ENCODE measurements at regions not wholly inside any gene's neighbourhood (a gene's known extent, or its start where the extent isn't known, plus 50 kb on each side); places are given as distances from the start of the nearest gene placed in this dataset.
"Not testable (repeated sequence)": the region's sequence is repeated elsewhere in the genome, so short reads cannot be mapped to it uniquely, and the experiment has no call there.

DNA sequence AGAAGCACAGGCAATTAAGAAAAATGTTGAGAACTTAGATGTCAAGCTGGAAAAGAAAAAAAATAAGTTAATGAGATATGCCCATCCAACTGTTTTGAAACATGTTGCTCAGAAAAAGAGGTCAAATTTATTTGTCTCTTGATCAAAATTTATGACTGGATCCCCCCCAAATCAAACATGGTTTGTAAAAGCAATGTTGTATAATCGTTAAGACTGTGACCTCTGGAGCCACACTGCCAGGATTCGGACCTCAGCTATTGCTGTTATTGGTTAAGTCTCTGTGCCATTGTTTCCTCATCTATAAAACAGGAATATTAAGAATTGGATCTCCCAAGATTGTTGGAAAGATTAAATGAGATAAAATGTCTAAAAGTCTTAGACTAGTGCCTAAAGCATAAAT is 51.9 kb upstream of the LRRK2 start:
- no peak for DNase-seq

GRCh38 chr12:40171501-40171900 is 53.3 kb upstream of the LRRK2 start:
- no peak for DNase-seq

- DNase-seq = no peak
Observed at GRCh38 chr12:40171066-40171465, 53.7 kb upstream of the LRRK2 start.

GRCh38 chr12:40170593-40170992 is 54.2 kb upstream of the LRRK2 start:
- peak; percentile 44 for DNase-seq

GRCh38 chr12:40168868-40169267 is 55.9 kb upstream of the LRRK2 start:
- no peak for DNase-seq

DNA sequence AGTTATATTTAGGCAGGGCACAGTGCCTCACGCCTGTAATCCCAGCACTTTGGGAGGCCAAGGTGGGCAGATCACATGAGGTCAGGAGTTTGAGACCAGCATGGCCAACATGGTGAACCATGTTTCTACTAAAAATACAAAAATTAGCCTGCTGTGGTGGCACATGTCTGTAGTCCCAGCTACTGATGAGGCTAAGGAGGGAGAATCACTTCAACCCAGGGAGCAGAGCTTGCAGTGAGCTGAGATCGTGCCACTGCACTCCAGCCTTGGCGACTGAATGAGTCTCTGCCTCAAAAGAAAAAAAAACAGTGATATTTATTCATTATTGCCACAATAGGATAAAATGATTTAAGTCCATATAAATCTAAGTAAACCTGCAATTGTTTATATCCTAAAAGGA is 56.4 kb upstream of the LRRK2 start:
- not testable (repeated sequence) for DNase-seq

- no peak for DNase-seq
Observed at GRCh38 chr12:40168001-40168400, 56.8 kb upstream of the LRRK2 start.

GRCh38 chr12:40165179-40165578 is 59.3 kb upstream of the SLC2A13 start:
- no peak for DNase-seq

GRCh38 chr12:40164034-40164433 is 58.2 kb upstream of the SLC2A13 start:
- DNase-seq = no peak

- no peak for DNase-seq
Observed at GRCh38 chr12:40162033-40162432, 56.2 kb upstream of the SLC2A13 start.

DNA sequence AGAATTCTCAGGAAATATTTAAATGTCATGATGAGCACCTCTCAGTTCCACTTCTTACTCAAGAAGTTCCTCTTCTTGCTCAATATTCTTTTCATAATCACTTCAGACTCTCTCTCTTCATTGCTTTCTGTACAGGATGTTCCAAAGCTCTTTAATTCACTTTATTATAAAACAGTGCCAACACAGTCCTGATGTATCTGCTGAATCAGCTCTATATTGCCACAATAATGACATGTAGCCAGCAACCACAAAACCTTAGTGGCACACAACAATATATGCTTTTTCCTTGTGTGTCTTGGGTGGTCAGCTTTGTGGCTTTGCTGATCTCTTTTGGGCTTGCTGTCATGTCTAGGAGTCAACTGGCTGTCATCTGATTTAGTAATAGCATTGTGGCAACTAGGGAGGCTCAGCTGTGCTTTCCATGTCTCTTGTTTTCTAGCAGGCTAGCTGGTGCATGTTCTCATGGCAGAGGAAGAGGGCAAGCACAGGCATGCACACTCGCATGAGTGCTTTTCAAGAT is 52.8 kb upstream of the SLC2A13 start:
- DNase-seq = no peak

GRCh38 chr12:40157336-40157735 is 51.5 kb upstream of the SLC2A13 start:
- no peak for DNase-seq

GRCh38 chr12:40156021-40156764 is 50.3 kb upstream of the SLC2A13 start:
- peak; percentile 28 for DNase-seq

All from NCI-H82 (cell line).